HG02623 (cell line): ENCODE measurements at regions not wholly inside any gene's neighbourhood (a gene's known extent, or its start where the extent isn't known, plus 50 kb on each side); places are given as distances from the start of the nearest gene placed in this dataset.
A peak's percentile ranks its signal among the peaks of the same experiment; 100 is the strongest.

Experiments used
- ATAC-seq: cut with Tn5 transposase; IDR thresholded peaks from one replicate; pipeline ENCODE4 v1.9.1; 2021; ENCODE audit warnings: moderate library complexity; ENCODE audit not compliant: unreplicated experiment

DNA sequence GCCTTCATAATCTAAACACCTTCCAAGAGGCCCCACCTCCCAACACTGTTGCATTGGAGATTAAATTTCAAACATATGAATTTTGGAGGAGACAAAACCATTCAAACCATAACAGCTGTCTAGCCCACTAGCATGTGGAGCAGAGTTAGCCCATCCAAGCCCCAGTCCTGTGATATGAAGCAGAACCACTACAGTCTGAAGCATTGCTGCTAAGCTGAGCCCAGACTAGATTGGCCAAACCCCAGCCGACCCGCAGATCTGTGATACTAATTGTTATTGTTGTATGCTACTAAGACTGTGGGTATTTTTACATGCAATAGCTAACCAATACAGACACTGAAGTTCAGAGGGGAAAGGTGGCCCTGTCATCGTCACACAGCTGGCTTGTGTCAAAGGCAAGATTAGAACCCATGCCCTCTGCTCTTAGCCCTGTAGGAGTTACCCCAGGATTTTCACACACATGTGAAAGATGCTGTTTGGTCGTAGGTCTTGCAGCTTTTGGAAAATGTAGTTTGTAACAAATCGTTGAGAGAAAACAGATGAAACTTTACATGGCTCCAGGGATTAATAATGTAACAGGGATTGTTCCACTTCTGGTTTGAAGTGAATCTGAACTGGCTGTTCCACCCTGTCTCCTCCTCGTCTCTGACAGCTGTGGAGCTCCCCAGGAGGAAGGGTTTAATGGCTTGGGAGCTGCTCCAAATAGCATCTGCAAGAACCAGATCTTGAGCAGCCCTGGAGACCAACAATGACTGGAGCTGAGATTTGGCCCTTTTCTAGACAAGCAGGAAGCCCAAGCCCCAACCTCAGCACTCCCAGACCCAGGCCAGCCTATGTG lies 517.5 kb downstream of the MID1IP1 start:
- ATAC-seq: no peak

GRCh38 chrX:39320165-39320564 lies 518.9 kb downstream of the MID1IP1 start:
- no peak for ATAC-seq

DNA sequence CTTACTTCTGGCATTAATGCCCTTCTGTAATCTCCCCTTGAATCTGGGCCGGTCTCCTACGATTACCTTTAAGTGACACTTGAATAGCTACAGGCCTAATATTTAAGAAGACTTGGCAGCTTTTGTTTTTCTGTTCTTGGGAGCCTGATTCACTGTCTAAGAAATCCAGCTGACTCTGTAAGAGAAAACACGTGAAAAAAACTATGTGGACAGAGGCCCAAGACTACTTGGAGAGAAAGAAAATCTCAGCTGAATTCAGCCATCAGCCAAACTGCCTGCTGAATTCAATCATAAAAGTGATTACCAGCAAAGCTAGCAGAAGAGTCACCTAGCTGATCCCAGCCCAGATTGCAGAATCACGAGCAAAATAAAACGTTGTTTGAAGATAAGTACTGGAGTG lies 521.2 kb downstream of the MID1IP1 start:
- ATAC-seq: no peak

DNA sequence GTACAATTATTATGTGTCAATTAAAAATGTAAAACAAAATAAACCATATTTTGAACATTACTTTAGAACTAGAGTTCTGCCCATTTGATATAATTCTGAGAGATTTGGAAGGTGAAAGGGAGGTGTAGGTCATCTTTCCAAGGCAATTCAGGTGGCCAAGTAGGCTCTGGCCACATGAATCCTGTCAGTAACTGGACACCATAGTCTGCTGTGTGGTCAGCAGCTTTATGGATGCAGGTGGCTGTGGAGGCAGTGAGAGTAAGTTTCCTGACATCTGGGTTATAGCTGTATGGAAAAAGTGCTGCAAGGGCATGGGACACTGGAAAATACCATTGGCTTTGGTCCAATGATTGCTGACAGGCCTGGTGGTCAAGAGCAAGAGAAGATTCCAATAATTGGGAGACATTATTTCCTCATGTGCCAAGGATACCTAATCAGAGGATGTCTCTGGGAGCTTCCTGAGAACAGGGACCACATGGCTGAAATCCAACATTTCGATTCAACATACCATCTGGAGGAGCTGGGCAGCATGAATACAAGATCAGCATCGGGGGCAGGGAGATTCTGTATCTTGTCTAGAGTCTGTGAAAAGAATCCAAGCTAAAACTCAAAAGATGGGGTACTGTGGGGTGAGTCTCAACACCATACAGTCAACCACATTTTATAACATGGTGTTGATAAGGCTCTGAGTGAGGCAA lies 523.1 kb downstream of the MID1IP1 start:
- no peak for ATAC-seq

- no peak for ATAC-seq
Measured at GRCh38 chrX:39327255-39327654, 526.0 kb downstream of the MID1IP1 start.

DNA sequence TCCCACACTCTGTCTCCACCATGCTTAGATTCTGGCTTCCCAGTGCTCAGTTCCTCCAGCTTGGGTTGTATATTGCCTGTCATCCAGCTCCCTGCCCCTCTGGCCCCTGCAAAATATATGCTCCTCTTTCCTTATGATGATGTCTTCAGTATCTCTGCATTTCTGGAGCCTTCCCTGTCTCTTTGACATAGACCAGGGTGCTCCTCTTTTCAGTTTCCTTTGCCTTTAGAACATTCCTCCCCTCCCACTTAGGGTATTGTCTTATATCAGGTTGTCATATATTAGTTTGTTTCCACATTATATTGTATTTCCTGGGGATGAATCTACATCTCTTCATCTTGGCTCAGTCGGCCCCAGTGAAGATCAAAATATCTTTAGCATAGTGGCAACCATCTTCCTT lies 526.4 kb downstream of the MID1IP1 start:
- ATAC-seq: no peak

- no peak for ATAC-seq
Measured at GRCh38 chrX:39328661-39329060, 527.4 kb downstream of the MID1IP1 start.

DNA sequence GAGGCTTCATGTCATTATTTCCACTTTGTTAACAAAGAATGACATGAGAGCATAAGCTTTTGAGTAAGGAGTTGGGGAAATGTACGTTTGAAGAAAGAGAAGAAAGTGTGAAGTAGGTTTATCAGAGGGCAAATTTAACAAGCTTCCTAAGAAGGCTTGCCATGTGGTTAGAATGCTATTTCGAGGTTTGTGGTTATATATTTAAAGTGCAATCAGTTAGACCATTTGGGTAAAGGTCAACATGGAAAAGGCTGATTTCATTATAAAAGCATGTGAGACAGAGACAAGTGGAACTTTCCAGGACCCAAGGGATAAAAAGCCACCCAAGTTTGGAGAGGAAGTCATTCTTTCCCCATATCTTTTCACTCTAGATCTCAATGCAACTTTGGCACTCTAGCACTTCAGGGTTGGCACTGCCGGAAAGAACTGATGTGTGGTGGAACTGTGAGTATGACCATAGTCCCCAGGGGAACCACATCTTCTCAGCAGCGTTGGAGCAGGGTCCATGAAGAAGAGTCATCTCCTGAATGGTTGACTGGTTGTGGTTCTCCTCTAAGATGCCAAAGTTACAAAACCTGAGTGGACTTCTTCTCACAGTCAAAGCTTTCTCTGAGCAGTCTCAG lies 529.9 kb downstream of the MID1IP1 start:
- no peak for ATAC-seq

GRCh38 chrX:39333451-39333850 lies 532.2 kb downstream of the MID1IP1 start:
- ATAC-seq: no peak

DNA sequence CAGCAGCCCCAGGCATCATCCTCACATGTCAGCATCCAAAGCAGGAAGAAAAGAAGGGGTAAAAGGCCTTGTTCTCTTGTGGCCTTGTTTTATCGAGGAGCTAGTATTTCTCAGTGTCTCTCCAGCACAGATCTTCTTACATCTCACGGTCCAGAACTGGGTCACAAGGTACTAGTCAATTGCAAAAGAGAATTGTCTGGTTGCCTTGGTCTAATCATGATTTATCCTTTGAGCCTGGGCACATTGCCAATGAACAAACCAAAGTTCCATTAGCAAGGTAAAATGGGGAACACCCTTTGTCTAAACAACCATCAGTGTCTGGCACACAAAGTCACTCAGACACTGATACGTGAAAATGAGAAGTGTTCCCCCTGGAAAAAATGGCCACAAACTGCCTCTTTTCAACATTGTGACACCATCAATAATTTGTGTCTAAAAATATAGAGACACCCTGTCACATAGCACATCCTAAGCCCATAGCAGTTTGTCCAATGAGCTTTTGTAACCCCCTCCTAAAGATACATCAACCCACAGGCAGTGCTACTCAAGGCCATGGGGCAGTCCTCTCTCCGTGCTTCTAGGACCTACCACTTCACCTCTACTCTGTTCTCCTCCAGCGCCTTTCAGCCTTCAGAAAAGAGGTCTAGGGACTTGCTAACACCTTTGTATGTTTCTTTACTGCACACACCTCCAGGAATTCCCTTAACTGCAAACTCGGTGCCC lies 534.4 kb downstream of the MID1IP1 start:
- no peak for ATAC-seq

GRCh38 chrX:39336671-39337311 lies 535.5 kb downstream of the MID1IP1 start:
- peak; percentile 66 for ATAC-seq

DNA sequence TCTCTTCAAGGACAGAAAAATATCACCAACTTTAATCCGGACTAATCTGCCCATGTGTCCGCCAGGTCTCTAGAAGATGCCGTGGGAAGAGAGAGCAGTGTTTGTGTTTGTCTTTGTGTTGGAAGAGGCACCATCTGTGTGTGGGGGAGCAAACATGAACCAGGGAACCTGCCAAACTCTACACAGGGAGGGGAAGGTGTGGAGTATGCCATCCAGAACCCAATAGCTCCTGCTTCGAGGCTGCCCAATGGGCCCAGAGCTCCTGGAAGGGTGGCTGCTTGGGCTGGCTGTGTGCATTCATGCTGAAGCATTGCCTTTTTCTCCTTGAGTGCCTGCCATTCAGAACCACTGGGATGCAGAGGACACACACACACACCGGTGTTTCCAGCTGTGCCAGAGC lies 536.2 kb downstream of the MID1IP1 start:
- no peak for ATAC-seq

GRCh38 chrX:39338583-39338982 lies 537.3 kb downstream of the MID1IP1 start:
- ATAC-seq: no peak

- no peak for ATAC-seq
Measured at GRCh38 chrX:39356119-39356807, 555.0 kb downstream of the MID1IP1 start.

GRCh38 chrX:39360101-39360500 lies 558.8 kb downstream of the MID1IP1 start:
- ATAC-seq: no peak

DNA sequence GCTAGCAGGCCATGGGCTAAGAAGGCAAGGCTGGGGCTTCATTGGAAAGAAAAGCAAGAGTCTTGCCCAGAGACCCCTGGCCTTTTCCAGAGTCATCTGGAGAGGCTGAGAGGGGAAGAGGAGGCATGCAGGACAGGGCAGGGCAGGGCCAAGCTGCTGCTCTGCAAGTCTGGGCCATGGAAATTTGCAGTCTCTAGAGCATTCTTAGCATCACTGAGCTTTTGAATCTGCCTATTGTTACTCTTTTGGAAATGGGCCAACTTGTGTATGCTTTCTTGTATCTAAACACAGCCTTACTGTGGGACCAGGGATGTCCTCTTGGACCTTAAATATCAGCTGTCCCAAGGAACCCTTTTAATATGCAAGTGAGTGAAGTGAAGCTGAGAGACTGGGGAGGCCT lies 560.5 kb downstream of the MID1IP1 start:
- ATAC-seq: no peak

GRCh38 chrX:39367416-39367815 lies 566.2 kb downstream of the MID1IP1 start:
- no peak for ATAC-seq

- ATAC-seq: no peak
Measured at GRCh38 chrX:39372115-39372514, 570.9 kb downstream of the MID1IP1 start.

DNA sequence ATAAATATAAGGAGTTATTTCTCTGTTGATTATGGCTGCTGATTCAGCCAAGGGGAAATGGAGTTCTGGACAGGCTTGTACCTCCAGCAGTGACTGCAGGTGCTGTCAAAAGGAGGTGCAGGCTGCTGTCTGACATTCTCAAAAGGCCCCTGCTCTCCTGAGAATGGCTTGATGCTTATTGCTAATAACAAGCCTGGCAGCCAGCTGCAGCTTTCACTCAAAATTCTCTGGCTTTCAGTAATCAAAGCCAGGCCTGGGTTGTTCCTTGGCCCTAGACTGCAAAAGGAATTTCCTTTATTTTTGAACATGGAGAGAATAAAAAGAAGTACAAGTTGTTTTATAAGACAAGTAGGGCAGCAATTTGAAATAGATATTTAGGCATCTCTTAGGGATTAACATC lies 575.9 kb downstream of the MID1IP1 start:
- no peak for ATAC-seq

- ATAC-seq: no peak
Measured at GRCh38 chrX:39377773-39378172, 576.5 kb downstream of the MID1IP1 start.
